Putamen (tissue), 1 donor: ENCODE measurements at regions not wholly inside any gene's neighbourhood (a gene's known extent, or its start where the extent isn't known, plus 50 kb on each side); places are given as distances from the start of the nearest gene placed in this dataset.

ENCODE experiments used
- DNase-seq: peaks from one replicate; pipeline ENCODE4 v3.0.0-alpha.2; 2016; ENCODE audit warnings: low spot score

- DNase-seq = no peak
Observed at GRCh38 chr6:95071464-95071863, 505.9 kb upstream of the MANEA start.

DNA sequence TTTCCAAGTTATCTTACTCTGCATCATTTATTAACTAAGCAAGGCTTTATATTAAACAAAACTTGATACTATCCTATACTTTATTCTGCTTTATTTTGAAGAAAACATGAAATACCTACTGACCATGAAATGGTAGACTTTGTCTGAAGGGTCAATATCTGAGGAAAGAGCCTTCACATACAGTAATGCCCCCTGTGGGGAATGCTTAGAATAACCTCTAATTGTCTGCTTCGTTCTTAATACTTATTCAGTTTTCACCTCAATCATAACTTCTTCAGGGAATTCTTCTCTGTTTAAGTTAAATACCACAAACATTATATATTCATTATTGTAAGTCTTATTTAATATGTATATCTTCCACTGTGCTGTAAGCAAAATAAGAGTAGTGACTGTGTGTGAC, 498.9 kb upstream of the MANEA start:
- DNase-seq = no peak

GRCh38 chr6:95081231-95081630, 496.1 kb upstream of the MANEA start:
- DNase-seq = no peak

DNA sequence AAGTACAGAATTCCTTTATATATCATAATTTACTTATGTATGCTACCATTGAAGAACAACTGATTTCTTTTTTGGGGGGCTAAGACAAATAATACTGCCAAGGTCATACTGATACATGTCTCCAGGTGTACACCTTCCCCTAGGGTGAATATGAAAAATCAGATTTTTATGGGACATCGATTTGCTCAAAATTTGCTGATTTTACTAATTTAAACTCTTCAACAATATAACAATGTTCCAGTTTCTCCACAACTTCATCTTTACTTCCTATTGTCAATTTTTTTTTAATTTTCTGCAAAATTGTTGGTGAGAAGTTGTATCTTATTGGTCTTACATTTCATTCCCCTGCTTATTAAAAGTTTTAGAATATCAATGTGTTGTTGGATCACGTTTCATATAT, 495.4 kb upstream of the MANEA start:
- DNase-seq = no peak

DNA sequence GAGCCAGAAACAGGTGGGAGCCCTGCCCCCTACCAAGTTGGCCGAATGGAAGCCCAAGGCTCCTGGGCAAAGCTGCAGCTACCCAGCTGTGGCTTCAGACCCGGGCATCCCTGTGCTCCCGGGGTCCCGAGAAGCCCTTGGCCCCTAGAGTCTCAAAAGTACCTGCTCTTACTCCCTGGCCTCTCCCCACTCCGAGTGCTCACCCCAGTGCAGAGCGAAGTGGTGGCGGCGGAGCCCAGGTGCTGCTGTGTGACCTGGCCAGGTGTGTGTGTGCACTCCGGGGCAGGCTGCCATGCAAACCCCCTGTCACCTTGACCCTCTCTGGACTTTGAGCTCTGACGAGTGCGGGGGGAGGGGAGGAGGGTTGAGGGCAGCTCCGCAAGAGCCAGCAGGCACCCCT, 493.8 kb upstream of the MANEA start:
- DNase-seq = no peak

DNA sequence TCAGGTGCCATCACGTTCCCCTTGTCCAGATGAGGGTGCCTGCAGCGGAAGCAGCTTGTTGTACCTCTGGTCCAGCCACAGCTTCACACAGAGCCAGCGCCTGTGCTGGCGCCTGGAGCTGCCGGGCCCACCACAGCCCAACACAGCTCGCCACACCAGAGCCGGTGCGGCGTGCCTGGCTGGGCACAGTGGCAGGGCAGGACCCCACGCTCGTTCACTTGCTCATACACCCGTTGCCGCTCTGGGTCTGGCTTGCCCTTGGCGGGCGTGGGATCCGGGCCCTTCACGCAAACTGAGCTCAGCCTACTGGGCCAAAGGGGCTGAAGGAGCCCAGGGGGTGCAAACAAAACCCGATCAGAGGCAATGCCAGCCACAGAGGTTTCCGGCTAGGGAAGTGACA, 492.5 kb upstream of the MANEA start:
- DNase-seq = no peak

GRCh38 chr6:95087394-95088097, 489.8 kb upstream of the MANEA start:
- DNase-seq = peak; percentile 19

DNA sequence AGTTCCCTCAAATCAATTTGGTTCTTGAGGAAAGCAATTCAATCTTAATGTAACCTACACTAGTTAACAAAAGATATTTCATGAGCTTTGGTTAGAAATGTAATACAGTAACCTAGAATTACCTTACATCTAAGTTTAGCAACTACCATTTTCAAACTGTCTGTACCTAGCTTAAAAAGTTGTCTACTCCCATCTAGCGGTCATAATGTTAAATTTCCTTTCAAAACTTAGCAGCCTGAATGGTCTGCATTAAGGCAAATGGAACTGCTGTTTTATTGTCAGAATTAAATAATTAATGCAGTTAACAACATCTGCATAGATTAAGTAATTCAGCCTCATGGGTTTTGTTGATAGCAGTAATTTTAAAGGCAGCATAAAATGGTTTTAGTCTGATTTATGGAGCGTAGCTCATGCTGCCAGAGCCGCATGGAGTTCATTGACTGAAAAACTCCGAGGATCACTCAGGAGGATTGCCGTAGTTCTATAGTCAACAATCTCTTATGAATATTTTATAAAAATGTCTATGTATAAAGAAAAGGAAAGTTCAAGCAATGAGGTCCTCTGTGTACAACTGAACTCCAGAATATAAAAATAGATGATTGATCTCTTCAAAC, 485.4 kb upstream of the MANEA start:
- peak; percentile 56 for DNase-seq

DNA sequence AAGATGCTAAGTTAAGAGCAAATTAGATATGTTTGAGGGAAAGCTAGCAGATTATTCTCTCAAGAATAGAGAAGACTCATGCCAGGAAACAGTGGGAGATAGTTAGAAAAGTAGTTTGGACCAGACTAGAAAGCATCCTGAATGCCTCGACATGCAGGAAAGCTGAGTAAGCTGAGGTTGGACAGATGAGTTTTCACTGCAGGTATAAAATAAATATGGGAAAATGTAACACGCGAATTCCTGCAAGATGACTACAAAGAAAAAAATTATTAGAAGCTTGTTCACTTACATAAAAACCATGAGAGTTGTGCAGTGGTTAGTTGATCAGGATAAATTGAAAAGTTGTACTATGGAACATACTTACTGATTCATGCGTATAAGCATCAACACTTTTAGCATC, 484.2 kb upstream of the MANEA start:
- DNase-seq = no peak

GRCh38 chr6:95094751-95095663, 482.3 kb upstream of the MANEA start:
- DNase-seq = no peak

- DNase-seq = no peak
Observed at GRCh38 chr6:95095855-95096254, 481.5 kb upstream of the MANEA start.

GRCh38 chr6:95099410-95099809, 477.9 kb upstream of the MANEA start:
- DNase-seq = no peak

DNA sequence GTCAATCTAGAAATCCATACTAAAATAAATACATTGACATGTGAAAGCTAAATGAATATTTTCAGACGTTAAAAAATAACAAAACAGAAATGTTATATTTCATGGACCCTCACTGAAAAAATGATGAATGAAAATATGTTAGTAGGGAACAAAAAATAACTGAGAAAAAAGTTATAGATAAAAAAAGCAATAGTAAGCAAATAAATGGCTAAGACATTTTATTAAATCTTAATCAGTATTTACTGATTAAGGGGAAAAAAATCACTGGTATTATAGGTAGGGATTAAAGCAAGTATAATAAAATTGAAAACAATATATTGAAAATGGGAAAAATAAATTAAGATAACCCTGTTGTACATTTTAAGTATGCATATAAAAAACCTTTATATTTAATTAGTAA, 468.1 kb upstream of the MANEA start:
- no peak for DNase-seq

DNA sequence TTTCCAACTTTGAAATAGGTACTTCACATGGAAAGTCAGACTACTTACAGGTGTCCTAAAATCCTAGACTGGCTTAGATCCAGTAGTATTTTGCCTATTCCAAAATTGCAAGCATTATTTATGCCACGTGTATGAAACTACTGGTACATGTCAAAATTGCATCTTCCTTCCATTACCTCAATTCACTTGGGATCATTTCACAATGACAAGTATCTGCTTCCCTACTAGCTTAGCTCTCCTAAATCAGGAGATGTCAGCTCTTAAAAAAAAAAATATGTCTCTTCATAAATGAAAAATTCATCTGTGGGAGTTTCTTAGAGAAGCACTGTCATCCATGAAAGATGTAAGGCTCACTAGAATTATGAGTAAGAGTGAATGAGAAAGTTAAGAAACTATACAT, 466.6 kb upstream of the MANEA start:
- DNase-seq = peak; percentile 12

DNA sequence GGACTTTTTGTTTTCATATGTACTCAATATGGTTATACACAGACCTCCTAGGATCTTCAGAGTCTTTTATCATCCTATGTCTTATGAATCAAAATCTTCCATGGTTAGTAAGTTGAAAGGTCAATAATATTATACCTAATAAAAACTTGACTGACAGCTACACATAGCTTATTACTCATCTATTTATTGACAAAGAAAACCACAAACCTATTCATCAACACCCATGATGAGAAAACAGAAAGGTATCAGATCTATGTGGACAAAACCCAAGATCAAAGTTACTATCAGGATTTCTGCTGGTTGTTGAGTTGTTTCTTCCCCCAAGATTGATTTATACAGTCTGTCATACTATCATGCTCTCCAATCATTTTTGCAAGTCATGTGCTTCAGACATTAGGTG, 460.1 kb upstream of the MANEA start:
- no peak for DNase-seq

DNA sequence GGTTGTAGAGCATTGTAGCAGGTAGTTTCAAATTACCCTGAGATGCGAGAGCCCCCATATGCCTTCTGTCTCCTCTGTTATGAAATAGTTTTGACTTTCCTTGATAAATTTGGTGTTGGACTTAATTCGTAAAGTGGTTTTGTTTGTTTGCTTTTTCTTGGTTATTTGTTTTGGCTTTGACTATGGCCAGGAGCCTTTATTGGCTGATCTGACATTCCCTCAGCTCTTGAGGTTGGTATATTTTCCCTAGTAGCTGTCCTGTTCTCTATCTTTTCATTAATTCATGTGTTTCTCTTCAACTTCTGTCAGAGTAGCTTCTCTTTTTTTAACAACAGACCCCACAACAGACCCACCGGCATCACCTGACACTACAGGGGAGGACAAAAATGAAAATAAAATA, 457.4 kb upstream of the MANEA start:
- no peak for DNase-seq

DNA sequence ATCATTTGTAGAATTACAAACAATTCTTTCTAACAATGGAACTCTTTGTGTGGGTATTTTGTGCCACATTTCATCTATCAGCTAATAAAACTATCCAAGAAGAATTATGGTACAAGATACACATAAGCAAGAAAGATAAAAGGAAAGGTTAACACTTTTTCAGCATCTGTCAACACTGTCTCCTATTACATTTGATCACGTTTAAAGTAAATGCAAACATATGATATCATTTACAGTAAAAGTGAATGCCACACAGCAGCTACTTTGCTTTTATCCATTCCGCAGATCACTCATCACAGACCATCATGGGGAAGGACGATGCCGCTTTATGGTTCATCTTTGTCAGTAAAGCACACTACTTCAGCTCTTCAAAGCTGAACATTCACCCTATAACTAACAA, 456.4 kb upstream of the MANEA start:
- no peak for DNase-seq

- DNase-seq = no peak
Observed at GRCh38 chr6:95127261-95127660, 450.1 kb upstream of the MANEA start.

DNA sequence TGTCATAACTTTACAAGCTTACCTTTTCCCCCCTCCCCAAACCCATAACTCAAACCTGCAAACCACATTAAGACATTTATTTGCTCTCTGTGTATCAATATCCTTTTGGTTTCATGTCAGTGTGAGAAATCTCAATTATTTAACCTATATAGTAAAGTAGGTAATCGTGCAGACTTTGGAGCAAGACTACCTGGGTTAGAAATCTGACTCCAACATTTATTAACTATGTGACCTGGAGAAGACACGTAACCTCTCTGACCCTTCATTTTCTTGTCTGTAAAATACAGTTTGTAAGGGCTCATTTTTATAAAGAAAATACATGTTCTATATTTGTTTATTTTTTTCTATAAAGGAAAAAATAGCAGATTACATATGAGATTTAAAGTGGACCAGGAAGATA, 448.9 kb upstream of the MANEA start:
- no peak for DNase-seq

DNA sequence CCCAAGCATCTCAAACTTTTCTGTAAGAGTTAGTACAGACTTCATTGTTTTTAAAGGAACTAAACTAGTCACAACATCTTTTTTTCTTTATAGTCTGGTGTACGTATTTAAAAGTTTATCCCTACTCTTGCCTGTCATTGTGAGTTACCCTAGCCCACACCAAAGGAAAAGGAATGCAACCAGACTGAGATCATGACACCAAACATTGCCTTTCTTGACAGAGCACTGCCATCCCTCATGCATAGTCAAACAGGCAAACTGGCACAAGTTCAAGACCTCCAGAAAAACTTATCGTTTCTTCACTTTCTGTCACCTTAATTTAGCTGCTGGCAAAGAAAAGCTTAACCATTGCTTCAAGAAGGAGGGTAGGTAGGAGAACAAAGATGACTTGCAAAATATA, 448.4 kb upstream of the MANEA start:
- no peak for DNase-seq

DNA sequence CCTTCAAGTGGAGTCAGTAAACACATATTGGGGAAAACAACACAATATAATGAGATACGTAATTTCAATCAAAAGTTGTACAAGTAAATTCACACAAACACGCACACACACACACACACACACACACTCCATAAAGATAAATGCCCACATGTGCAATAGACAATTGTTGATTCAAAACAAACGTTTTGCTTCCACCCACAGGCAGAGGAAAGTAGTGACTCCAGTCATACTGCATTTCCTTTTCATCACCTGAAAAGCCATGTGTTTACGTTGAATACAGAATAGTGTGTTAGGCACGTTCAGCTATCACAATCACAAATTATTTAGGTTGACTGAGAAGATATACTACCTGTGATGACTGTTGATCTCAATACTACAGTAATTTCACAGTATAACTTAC, 443.8 kb upstream of the MANEA start:
- no peak for DNase-seq

GRCh38 chr6:95135182-95135581, 442.2 kb upstream of the MANEA start:
- no peak for DNase-seq

DNA sequence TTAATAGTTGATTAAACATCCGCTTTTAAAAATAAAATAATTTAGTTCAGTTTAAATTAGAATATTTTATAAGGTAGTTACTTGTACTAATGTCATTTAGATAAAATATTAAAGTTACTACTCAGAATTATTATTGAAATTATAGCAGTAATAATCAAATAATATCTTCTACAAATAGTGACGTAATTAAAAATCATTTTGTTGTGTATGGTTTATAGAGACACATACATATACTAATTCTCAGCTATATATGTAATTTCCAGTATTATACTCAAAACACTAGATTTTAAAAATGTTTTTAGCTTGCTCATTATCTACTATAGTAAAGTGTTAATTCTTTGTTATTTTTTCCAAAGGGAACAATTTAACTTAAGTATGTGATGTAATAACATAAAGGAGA, 435.2 kb upstream of the MANEA start:
- DNase-seq = no peak
